C4-2B (cell line): ENCODE measurements at regions not wholly inside any gene's neighbourhood (a gene's known extent, or its start where the extent isn't known, plus 50 kb on each side); places are given as distances from the start of the nearest gene placed in this dataset.
"Not testable (repeated sequence)": the region's sequence is repeated elsewhere in the genome, so short reads cannot be mapped to it uniquely, and the experiment has no call there.

Experiments
- H3K27ac ChIP-seq: fragments of 450-650 bp; 2 replicates; pipeline ENCODE4 v1.5.1; 2017
- ZFX ChIP-seq: fragments of 450-650 bp; IDR thresholded peaks from 2 replicates; pipeline ENCODE4 v1.6.1; 2017
- TF ChIP-seq, protein P1 (sequence below): fragments of 450-650 bp; conservative IDR thresholded peaks from 2 replicates; pipeline ENCODE4 v1.5.1; 2017; ENCODE audit warnings: mild to moderate bottlenecking

- no peak for TF ChIP-seq ZFX
- TF ChIP-seq, protein P1, sequence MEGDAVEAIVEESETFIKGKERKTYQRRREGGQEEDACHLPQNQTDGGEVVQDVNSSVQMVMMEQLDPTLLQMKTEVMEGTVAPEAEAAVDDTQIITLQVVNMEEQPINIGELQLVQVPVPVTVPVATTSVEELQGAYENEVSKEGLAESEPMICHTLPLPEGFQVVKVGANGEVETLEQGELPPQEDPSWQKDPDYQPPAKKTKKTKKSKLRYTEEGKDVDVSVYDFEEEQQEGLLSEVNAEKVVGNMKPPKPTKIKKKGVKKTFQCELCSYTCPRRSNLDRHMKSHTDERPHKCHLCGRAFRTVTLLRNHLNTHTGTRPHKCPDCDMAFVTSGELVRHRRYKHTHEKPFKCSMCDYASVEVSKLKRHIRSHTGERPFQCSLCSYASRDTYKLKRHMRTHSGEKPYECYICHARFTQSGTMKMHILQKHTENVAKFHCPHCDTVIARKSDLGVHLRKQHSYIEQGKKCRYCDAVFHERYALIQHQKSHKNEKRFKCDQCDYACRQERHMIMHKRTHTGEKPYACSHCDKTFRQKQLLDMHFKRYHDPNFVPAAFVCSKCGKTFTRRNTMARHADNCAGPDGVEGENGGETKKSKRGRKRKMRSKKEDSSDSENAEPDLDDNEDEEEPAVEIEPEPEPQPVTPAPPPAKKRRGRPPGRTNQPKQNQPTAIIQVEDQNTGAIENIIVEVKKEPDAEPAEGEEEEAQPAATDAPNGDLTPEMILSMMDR: no peak
- no peak overlapping the region for H3K27ac ChIP-seq
Observed at GRCh38 chr7:153675131-153675530, 377.1 kb upstream of the DPP6 start.

DNA sequence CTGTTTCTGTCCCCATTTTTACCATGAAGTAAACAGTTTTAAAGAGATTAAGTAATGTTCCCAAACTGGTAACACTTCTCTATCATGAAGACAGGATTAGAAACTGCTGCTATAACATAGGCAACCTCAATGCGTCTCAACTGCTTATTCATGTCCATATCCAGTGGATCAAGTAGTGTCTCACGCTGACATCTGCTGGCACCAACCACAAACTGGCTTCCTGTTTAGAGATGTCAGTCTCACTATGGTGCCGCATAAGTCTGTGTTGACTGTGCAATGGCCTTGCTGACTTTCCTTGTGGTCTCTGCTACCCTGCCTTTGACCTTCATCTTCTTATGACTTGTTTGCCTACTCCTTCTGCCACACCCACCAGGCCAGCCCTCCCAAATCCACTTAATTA, 369.6 kb upstream of the DPP6 start:
- no peak for TF ChIP-seq ZFX
- TF ChIP-seq, protein P1: no peak
- no peak overlapping the region for H3K27ac ChIP-seq

DNA sequence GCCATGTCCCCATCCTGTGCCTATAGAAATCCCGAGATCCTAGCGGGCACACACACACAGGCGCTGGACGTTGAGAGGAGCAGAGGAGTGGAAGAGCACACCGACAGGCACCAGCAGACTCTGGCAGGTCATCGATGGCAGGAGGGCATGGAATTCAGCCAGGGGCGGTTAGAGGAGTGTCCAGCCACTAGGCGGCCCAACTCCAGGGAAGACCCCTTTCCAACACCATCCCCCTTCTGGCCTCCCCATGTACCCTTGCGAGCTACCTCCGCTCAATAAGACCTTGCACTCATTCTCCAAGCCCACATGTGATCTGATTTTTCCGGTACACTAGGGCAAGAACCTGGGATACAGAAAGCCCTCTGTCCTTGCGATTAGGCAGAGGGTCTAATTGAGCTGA, 356.0 kb upstream of the DPP6 start:
- H3K27ac ChIP-seq: no peak overlapping the region
- TF ChIP-seq, protein P1: no peak
- TF ChIP-seq ZFX: no peak

DNA sequence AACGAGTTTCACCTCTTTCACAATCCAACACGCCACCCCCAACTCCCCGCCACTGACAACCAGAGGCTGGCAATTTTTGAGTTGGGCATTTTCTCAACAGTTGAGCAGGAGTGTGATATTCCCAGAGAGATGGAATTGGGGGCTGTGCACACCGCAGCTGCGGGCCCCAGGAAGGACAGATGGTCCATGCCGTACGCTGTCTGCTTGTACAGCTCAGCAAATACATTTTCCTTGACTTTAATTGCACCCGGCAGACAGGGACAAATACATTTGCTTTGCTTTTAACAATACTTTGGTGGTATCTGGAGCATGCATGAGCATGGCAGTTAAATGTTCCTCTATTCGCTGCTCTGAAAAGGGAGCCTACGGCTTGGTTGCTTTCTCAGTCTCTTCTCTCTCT, 354.2 kb upstream of the DPP6 start:
- TF ChIP-seq ZFX: no peak
- TF ChIP-seq, protein P1: no peak
- H3K27ac ChIP-seq: no peak overlapping the region

- TF ChIP-seq, protein P1: no peak
- no peak for TF ChIP-seq ZFX
- H3K27ac ChIP-seq: no peak overlapping the region
Observed at GRCh38 chr7:153701678-153702077, 350.5 kb upstream of the DPP6 start.

DNA sequence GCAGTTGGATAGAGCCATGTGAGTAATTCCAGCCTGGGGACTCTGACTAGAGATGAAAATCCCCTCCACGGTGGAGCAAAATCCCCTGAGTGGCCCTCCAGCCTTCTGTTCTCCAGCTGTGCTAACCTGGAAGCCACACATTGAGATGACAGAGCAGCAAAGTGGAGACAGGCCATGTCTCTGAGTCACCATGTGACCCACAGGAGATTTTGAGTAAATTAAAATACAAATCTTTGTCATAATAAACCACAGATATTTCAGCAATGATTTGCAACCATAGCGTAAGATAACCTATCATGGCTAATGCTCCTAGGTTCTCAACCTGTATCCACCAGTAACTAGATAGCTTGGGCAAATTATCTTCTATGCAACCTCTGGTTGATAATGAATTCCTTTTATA, 328.3 kb upstream of the DPP6 start:
- H3K27ac ChIP-seq: not testable (repeated sequence)

DNA sequence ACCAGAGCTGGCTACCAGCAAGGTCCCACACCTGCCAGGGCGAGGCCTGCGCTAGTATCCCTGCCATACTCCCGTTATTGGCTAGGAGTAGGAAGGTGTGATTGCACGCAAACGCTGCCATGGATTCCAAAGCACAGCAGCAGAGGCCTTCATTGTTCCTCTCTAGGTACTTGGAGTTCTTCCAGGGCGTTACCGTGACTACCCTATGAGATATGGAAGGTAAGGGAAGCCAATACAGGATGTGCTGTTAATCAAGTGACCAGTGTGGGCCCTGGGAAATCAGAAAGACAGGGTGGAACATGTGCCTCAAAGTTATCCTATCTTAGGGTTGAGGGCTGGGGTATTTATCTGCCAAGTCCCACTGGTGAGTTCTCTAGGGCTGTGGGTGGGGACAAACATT, 320.7 kb upstream of the DPP6 start:
- not testable (repeated sequence) for H3K27ac ChIP-seq

DNA sequence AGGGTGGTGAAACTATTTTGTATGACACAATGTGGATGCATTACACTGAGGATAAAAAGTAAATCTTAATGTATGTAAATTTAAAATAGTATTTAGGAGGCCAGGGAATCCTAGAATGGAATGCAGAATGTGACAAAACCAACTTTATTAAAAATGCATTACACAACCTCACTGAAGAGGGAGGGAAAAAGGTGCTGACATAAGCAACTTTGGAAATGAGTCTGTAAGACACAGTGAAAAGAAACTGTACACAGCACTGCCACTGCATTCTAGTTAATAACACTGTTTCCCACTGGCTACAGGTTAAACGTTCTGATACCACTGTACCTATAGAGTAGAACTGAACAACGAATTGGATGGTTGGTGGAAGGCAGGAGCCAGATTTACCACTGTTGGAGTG, 308.8 kb upstream of the DPP6 start:
- not testable (repeated sequence) for H3K27ac ChIP-seq

DNA sequence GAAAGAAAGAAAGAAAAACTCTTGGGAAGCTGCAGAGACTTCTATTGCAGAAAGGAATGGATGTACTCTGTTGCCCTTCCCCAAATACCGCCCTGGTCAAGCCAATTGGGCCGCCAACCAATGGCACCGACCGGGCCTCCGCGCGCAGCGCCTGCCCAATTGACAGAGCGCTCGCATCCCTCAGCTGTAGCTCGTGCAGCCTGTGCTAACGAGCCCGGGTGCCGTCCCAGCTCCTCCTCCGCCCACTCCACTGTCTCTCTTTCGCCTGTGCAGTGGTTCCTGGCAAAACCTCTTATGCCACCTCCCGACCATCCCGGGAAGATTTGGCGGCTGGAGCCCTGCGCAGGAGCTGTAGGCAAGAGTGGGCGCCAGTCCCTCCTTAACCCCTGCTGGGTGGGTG, 304.2 kb upstream of the DPP6 start:
- not testable (repeated sequence) for H3K27ac ChIP-seq

- H3K27ac ChIP-seq: not testable (repeated sequence)
Observed at GRCh38 chr7:153748885-153749284, 303.3 kb upstream of the DPP6 start.

DNA sequence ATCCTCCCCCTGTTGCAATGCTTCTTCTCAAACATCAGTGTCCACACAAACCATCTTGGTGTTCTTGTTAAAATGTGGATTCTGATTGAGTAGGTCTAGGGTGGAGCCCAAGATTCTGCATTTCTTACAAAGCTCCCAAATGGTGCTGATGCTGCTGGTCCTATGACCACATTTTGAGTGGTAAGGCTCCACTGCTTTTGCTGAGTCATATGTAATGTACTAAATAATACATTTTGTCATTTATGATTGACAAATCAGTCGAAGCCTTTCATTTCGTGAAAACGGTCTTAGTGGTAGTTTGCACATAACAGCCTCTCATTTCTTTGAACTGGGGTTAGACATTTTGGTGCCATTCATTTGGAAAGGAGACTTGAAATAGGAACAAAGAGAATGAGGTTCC, 286.3 kb upstream of the DPP6 start:
- H3K27ac ChIP-seq: not testable (repeated sequence)

DNA sequence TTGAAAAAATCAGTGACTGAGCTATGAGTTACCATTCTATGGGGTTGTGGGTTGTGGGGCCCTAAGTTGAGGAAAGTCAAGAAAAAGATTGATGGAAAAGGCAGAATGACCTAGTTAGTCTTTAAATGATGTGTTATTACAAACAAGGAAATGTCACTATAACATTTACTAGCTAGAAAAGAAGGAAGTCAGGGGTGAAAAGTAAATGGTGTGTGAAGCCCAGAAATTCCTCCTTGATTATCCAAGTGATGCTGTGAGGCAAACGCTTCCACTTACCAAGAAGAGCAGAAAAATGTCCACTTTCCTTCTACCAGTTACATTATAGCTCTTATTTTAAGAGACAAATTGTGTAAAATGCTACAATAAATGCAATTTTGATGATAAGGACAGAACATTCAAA, 285.3 kb upstream of the DPP6 start:
- H3K27ac ChIP-seq: not testable (repeated sequence)
